SH-SY5Y (cell line): ENCODE measurements at regions not wholly inside any gene's neighbourhood (a gene's known extent, or its start where the extent isn't known, plus 50 kb on each side); places are given as distances from the start of the nearest gene placed in this dataset.

ENCODE experiments used
- GATA2 ChIP-seq: IDR thresholded peaks from 2 replicates; pipeline ENCODE4 v1.6.1; 2011; ENCODE audit warnings: mild to moderate bottlenecking, low read depth, low read length
- GATA3 ChIP-seq: IDR thresholded peaks from 2 replicates; pipeline ENCODE4 v1.6.1; 2011; ENCODE audit warnings: low read depth, mild to moderate bottlenecking, low read length, moderate library complexity

DNA sequence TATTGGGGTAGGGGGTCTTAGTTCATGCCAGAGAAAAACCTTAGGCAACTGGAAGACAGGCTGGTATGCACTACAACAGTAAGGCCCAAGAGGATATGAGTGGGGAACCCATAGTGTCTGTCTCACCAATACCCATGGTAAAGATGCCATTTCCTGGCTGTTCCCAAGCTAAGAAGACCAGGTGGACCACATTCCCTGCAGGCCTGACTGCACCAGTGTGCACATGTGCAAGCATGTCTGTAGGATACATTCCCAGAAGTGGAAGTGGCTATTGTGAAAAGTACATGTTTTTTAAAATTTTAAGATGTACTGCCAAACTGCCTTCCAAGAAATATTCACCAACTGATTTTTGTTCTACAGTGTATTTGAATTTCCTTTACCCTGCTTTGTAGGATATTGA, 207.3 kb upstream of the CTNNB1 start:
- TF ChIP-seq GATA2 (no peak), GATA3 (no peak)
